ENCODE measurements at regions not wholly inside any gene's neighbourhood (a gene's known extent, or its start where the extent isn't known, plus 50 kb on each side); places are given as distances from the start of the nearest gene placed in this dataset.
A peak's percentile ranks its signal among the peaks of the same experiment; 100 is the strongest.

- H2BK15ac ChIP-seq (ENCODE audit: low read length), result no peak overlapping the region
- no peaks in the 10 kb centered on the region for H3K27me3 ChIP-seq (replicated peaks in 1 of 4; ENCODE audit: control insufficient read depth in 3 of 4, extremely low read depth in 1 of 4, insufficient read depth in 3 of 4, low read length in 3 of 4)
- H3K23me2 ChIP-seq (ENCODE audit: low read depth, low read length), result no peaks in the 10 kb centered on the region
- H4K20me1 ChIP-seq (replicated peaks in 1 of 2; ENCODE audit: control insufficient read depth in 1 of 2, insufficient read depth in 2 of 2, low read length in 2 of 2), result peaks cover 0 to 3% of the 10 kb centered on the region in 2 experiments
- DNase-seq (ENCODE audit: low read depth in 1 of 2, low spot score in 2 of 2) (no peak), FAIRE-seq (peak; percentile 39)
- H4K91ac ChIP-seq (replicated peaks; ENCODE audit: insufficient read length, low read length), result no peak overlapping the region
- H4K5ac ChIP-seq (ENCODE audit: insufficient read length, low read depth, low read length), result no peak overlapping the region
- CTCF ChIA-PET (ENCODE audit: partially characterized antibody), result no interaction called here
- peak; percentile 70 for TF ChIP-seq TEAD4 (IDR thresholded peaks at IDR 0.05; ENCODE audit: low read depth, low read length)
- TF ChIP-seq SIRT6 (IDR thresholded peaks at IDR 0.05; ENCODE audit: low read length), result no peak
- no peak overlapping the region for H3K27ac ChIP-seq (ENCODE audit: low read depth, low read length)
- H3K23ac ChIP-seq (ENCODE audit: insufficient read length), result no peak overlapping the region
- no peak overlapping the region for H2BK5ac ChIP-seq (ENCODE audit: low read depth, low read length)
- H3K4ac ChIP-seq (replicated peaks; ENCODE audit: insufficient read length, low read depth, low read length), result no peak overlapping the region
- no peaks in the 10 kb centered on the region for H3K9me3 ChIP-seq (ENCODE audit: insufficient read depth in 2 of 2, low read depth in 1 of 2, low read length in 1 of 2)
- no peak overlapping the region for H2BK20ac ChIP-seq (ENCODE audit: low read length)
- peaks cover 0 to 3% of the 10 kb centered on the region in 2 experiments; a peak in 2 of 4 replicates for H3K79me2 ChIP-seq (ENCODE audit: control insufficient read depth in 1 of 2, insufficient read depth in 2 of 2, low read length in 2 of 2)
- 80% methylated on average over 5 of the region's 5 CpGs; no CpG with 5 or more reads in 1 of the 2 experiments for WGBS, 2 experiments (ENCODE audit: extremely low coverage in 1 of 2, insufficient coverage in 1 of 2, insufficient read length in 1 of 2, insufficient replicate concordance in 2 of 2, low coverage in 1 of 2, low lambda C conversion rate in 2 of 2, missing lambda C conversion rate in 1 of 2)
- H2AFZ ChIP-seq (ENCODE audit: low read length), result no peak overlapping the region
- H3K4me1 ChIP-seq (replicated peaks in 1 of 4; ENCODE audit: control insufficient read depth in 3 of 4, insufficient read depth in 4 of 4, low read length in 3 of 4), result no peaks in the 10 kb centered on the region
- H3K56ac ChIP-seq (replicated peaks; ENCODE audit: insufficient read length, low read depth, low read length), result no peak overlapping the region
- H2BK120ac ChIP-seq (replicated peaks; ENCODE audit: low read depth, low read length), result no peak overlapping the region
- no peak overlapping the region for H4K8ac ChIP-seq (ENCODE audit: extremely low read depth, insufficient read depth, low read length)
- no peak overlapping the region for H3K14ac ChIP-seq (ENCODE audit: insufficient read length)
- no peaks in the 10 kb centered on the region for H3K36me3 ChIP-seq (ENCODE audit: control insufficient read depth in 2 of 4, insufficient read depth in 4 of 4, low read length in 3 of 4)
- no peak overlapping the region for H2AK5ac ChIP-seq (ENCODE audit: low read depth, low read length)
- H3K4me2 ChIP-seq (ENCODE audit: insufficient read depth in 1 of 2, low read depth in 2 of 2, low read length in 2 of 2), result no peak overlapping the region
- no peak overlapping the region for H3K18ac ChIP-seq (ENCODE audit: extremely low read depth, low read length)
- POLR2A ChIA-PET (ENCODE audit: partially characterized antibody), result interaction anchor here (1.8 kb wide), 1 partner anchor 10 kb away, joined by 8 read pairs; no protein-coding TSS in a partner anchor
- no peak overlapping the region for H3K9ac ChIP-seq (replicated peaks in 1 of 4; ENCODE audit: extremely low read depth in 1 of 4, low read depth in 3 of 4, low read length in 3 of 4)
- H2BK12ac ChIP-seq (ENCODE audit: low read depth, low read length), result no peak overlapping the region
- no peak overlapping the region for H3K4me3 ChIP-seq (ENCODE audit: extremely low read depth in 1 of 4, insufficient read depth in 2 of 4, low read depth in 3 of 4, low read length in 4 of 4)
- no peaks in the 10 kb centered on the region for H3K79me1 ChIP-seq (ENCODE audit: low read depth, low read length)
These were observed 384.4 kb downstream of the FGF9 start for GRCh38 chr13:22055259-22055658.
